Right kidney (tissue), 1 donor: ENCODE measurements at regions not wholly inside any gene's neighbourhood (a gene's known extent, or its start where the extent isn't known, plus 50 kb on each side); places are given as distances from the start of the nearest gene placed in this dataset.
A peak's percentile ranks its signal among the peaks of the same experiment; 100 is the strongest.
"Not testable (repeated sequence)": the region's sequence is repeated elsewhere in the genome, so short reads cannot be mapped to it uniquely, and the experiment has no call there.

Source experiments
- DNase-seq: peaks from one replicate; pipeline ENCODE4 v3.0.0-alpha.2; 2016

- no peak for DNase-seq
Measured at GRCh38 chr17:77037943-77038342, 102.8 kb upstream of the SEC14L1 start.

- DNase-seq: no peak
Measured at GRCh38 chr17:77038884-77039555, 101.7 kb upstream of the SEC14L1 start.

GRCh38 chr17:77042476-77043231, 98.1 kb upstream of the SEC14L1 start:
- no peak for DNase-seq

GRCh38 chr17:77045441-77046041, 95.2 kb upstream of the SEC14L1 start:
- no peak for DNase-seq

GRCh38 chr17:77049440-77049839, 91.3 kb upstream of the SEC14L1 start:
- no peak for DNase-seq

DNA sequence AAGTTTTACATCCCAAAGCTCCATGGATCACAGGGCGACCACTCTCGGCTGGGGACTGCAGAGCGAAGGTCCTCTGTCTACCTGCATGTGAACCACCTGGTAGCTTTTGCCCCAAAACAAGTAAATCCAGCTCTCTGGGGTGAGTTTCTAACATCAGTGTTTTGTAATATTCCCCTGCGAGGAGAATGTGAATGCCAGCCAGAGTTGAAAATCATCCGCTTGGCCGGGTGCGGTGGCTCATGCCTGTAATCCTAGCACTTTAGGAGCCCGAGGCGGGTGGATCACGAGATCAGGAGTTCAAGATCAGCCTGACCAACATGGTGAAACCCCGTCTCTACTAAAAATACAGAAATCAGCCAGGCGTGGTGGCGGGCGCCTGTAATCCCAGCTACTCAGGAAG, 89.9 kb upstream of the SEC14L1 start:
- DNase-seq: not testable (repeated sequence)

DNA sequence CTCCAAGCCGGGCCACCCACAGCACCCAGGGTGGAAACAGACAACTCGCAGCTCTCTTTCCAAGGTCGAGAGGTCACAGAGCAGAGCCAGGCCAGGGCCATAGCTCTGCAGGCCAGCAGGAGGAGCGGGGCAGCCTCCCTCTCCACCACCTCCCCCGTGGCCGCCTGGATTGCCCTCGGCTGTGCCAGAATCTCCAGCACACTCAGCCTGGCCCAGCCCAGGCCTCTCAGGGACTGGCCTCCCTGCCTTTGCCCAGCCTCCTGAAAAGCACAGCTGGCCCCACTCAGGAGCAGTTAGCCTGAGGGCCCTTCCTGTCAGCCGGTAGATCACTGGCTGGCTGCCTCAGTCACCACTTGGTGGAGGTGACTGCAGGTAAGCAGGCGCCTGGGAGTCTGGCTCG, 85.8 kb upstream of the SEC14L1 start:
- no peak for DNase-seq

GRCh38 chr17:77055453-77055852, 85.3 kb upstream of the SEC14L1 start:
- DNase-seq: no peak

DNA sequence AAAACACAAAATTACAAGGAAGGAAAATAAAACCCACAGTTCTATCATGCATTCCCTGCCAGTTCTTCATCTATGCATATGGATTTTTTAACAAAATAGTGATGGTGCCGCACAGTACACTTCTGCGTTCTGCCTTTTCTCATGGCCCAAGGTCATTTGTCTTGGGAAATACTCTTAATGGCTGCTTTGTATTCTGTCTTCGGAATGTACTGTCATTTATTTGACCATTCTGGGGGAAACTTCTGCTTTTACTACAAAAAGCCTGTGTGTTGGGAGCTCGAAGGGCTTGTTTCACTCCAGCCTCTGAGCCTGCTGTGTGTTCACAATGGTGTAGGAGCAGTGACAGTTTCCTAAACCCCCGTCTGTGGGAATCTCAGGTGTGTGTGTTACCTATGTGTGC, 82.8 kb upstream of the SEC14L1 start:
- no peak for DNase-seq

DNA sequence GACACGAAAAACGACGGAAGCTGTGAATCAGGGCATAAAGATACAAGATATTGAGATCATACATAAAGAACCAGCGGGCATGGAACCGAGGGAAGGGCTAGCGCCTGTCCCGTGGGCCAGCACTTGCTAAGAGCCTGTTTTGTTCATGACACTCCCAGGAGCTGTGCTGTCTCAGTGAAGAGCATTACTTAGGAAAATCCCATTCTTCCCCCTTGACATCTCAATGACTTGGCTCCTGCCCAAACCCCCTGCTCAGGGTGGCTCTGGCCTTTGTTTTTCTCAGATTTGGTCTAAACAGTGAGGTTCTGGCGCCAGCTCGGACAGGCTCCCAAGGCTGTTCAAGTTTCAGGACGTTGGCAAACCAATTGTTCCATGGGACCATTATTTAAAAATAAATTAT, 79.1 kb upstream of the SEC14L1 start:
- no peak for DNase-seq

DNA sequence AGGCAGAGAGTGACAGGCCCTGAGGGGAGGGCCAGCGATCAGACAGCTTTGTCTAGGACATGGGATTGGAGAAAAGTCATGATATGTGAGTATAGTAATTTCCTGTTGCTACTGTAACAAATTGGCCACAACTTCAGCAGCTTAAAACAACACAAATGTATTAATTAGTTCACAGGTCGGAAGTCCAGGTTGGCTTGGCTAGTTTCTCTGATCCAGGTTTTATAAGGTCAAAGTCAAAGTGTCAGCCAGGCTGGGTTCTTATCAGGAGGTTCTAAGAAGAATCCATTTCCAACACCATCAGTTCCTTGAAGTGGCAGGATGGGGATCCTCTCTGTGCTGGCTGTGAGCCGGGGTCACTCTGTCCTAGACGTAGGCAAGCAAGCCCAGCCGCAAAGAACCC, 76.2 kb upstream of the SEC14L1 start:
- DNase-seq: no peak

DNA sequence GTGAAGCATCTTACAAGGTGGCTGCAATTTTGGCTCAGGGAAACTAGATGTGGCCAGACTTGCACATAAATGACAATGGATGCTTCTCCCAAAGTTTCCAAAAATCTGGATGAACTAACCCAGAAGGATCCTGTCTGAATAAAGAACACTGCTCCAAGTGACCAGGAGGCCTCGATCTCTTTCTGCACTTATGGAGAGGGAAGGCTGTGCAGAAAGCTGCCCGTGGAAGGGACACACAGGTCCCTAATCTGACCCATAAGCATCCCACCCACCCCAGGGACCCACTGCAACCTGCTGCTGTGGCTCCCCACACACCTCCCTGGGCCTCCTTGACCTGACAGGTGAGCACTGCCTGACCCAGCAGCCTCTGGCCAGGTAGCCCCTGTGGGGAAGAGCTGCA, 74.6 kb upstream of the SEC14L1 start:
- DNase-seq: no peak

GRCh38 chr17:77066726-77067409, 73.9 kb upstream of the SEC14L1 start:
- DNase-seq: peak; percentile 45

DNA sequence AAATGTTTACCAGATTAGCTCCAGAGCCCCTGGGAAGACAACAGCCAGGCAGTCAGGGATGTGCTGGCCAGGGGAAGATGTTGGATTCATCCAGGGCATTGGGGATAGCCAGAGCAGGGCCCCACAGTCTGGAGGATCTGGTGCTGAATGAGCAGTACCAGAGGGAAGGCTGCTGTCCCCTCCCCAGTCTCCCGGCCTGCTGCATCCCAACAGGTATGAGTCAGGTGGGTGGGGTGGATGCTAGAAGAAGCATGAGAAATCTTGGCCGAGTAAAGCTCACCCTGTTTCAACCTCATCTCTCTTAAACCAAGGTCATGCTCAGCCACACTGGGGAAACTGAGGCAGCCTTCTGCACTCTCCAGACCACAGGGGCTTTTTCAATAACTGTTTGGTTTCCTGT, 71.9 kb upstream of the SEC14L1 start:
- no peak for DNase-seq

DNA sequence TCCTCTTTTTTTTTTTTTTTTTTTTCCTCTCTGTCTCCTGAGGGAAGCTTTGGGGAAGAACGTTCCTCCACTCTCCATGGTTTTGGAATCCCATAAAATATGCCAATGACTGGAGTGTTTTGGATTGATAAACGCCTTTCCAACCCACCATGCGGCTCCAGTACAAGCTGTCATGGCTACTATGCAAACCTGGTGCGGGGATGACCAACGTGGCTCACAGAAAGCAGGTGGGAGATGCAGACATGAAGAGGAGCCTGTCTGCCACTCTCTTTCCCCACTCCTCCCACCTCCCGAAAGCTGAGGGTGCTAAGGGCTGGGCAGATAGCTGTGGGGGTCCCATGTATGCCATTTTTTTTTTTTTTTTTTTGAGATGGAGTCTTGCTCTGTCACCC, 69.9 kb upstream of the SEC14L1 start:
- DNase-seq: no peak

DNA sequence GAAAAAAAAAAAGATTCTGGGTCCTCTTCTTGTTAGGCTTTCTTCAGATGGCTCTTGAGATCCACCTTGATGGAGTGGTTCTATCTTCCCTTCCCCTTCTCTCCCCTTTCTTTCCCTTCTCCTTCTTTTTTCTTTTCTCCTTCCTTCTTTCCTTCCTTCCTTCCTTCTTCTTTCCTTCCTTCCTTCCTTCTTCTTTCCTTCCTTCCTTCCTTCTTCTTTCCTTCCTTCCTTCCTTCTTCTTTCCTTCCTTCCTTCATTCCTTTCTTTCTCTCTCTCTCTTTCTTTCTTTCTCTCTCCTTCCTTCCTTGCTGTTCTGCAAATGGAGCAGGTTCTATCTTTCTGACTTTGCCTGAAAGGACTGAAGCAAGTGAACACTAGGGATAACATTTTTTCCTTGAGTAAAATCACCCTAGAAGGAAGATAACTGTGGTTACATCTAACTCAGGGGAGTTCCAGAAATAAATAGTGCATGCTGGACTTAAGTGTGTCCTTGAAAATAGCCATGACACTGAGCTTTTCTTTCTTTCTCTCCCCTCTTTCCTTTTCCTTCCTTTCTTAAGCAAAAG, 68.8 kb upstream of the SEC14L1 start:
- DNase-seq: no peak

GRCh38 chr17:77072670-77073069, 68.1 kb upstream of the SEC14L1 start:
- no peak for DNase-seq

DNA sequence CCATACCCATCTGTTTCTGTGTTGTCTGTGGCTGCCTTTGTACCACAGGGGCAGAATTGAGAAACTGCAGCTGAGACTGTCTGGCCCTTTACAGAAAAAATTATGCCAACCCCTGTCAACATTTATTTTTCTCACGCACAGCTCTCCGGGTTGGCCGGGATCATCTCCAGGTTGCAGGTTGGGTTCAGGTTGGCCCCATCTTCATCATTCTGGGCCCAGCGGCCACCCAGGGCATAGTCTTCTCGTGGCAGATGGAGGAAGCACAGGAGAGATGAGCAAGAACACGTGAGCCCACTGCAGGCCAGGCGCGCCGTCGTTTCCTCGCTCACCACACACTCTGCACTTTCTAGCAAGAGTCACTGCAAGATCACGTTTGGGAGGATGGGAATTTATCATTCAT, 66.1 kb upstream of the SEC14L1 start:
- no peak for DNase-seq

- peak; percentile 59 for DNase-seq
Measured at GRCh38 chr17:77076124-77076830, 64.5 kb upstream of the SEC14L1 start.

DNA sequence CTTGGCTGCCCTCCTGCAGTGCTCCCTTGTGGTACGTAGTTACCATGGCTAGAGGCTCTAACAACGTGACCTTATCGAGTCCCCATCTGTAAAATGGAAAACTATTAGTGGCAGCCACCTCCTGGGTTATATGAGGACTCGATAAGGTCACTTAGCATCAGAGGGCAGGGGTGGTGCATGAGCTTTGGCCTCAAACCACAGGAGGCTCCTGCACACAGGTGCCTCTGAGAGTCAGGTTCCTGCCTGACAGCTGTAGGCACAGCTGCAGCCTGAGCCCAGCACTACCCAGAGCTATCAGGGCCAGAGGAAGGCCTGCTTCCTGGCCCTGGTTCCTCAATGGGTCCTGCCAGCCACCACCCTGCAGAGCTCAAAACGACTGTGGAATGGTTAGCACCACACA, 57.2 kb upstream of the SEC14L1 start:
- DNase-seq: no peak

DNA sequence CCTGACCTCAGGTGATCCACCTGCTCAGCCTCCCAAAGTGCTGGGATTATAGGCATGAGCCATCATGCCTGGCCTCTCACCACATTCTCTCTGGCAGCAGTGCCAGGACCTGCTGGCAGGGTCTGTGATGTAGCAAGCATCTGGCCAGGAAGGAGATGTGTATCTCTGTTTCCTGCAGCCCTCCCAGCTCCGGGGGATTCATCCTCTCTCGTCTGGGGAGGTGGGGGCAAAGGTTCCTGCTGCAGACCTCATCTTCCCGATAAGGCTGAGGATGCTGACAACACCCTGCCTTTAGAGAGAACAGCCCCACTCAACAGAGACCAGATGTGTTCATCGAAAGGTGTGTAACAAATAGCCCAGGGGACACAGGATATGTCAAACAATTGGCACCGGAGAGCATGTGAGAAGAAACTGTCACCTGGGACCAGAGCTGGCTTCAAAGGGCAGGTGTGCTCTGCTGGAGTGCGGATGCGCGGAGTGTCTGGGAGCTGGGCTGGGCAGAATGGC, 54.8 kb upstream of the SEC14L1 start:
- DNase-seq: no peak

GRCh38 chr17:77086433-77087010, 54.2 kb upstream of the SEC14L1 start:
- DNase-seq: peak; percentile 67
